ENCODE measurements at regions not wholly inside any gene's neighbourhood (a gene's known extent, or its start where the extent isn't known, plus 50 kb on each side); places are given as distances from the start of the nearest gene placed in this dataset.
A peak's percentile ranks its signal among the peaks of the same experiment; 100 is the strongest.
"Not testable (repeated sequence)": the region's sequence is repeated elsewhere in the genome, so short reads cannot be mapped to it uniquely, and the experiment has no call there.

- no peak for DNase-seq (ENCODE audit: low spot score)
Observed at GRCh38 chr9:78122631-78123030, 91.0 kb upstream of the GNAQ start.

- DNase-seq (ENCODE audit: low spot score) = peak; percentile 49
Observed at GRCh38 chr9:78121488-78121887, 89.9 kb upstream of the GNAQ start.

DNA sequence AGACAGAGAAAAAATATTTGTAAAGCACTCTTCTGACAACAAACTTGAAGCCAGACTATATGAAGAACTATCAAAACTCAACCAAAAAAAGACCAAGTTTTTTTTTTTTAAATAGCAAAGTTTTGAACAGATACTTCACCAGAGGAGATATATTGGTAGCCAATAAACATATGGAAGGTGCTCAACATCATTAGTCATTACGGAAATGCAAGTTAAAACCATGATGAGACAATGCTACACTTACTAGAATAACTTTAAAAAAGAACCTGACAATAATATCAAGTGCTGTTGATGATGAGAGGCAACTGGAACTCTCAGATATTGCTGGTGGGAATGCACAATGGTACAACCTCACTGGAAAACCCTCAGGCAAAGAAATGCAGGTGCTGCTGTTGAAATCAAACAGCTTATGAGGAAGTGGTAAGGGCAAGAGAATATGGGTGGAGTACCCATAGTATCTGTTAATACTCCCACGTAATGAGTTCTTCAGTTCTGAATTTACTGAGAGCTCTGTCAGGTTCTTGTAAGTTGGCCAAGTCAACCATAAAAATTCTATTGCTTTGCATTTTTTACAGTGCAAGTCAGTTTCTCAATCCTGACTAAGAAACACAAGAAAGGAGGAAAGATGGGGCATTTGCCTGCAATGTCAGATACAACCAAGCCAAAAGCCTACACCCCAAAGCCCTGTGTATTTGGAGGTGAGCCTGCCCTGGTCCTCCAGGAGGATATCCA, 87.3 kb upstream of the GNAQ start:
- no peak for DNase-seq (ENCODE audit: low spot score)

- DNase-seq (ENCODE audit: low spot score) = peak; percentile 64
Observed at GRCh38 chr9:78115073-78115472, 83.5 kb upstream of the GNAQ start.

DNA sequence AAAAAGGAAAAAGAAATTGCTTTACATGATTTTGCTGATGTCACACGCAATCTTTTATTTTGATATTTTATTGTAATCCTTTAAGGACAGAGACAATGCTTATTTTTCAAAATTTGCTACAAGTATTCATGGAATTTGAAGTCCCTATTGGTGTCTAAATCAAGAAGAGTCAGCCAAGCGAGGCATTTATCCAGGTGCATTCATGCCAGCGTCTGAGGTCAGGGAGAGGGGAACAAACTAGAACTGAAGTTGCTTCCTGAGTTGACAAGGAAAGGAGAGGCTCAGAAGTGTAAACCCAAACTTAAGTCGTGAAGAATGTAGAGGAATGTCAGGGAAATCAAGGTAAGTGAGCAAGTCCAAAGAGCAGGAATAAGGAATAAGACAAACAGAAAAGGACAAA, 83.0 kb upstream of the GNAQ start:
- DNase-seq (ENCODE audit: low spot score) = no peak

DNA sequence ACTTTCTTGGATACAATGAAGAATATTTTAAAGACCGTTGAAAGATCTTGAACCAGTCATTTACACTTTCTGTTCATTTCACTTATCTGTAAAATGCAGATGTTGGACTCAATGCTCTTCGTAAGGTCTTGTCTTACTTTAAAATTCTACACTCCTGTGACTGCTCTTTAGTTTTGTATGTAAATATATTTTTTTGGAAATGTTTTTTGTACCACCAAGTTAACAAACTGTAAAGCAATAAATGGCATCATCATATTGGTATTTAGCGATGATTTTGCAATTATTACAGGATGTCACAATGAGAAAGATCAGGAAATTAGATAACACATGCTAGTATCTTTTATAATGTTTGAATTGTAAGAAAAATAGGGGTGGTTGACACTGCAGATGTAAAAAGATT, 80.8 kb upstream of the GNAQ start:
- DNase-seq (ENCODE audit: low spot score) = no peak

GRCh38 chr9:78112004-78112403, 80.4 kb upstream of the GNAQ start:
- DNase-seq (ENCODE audit: low spot score) = no peak

DNA sequence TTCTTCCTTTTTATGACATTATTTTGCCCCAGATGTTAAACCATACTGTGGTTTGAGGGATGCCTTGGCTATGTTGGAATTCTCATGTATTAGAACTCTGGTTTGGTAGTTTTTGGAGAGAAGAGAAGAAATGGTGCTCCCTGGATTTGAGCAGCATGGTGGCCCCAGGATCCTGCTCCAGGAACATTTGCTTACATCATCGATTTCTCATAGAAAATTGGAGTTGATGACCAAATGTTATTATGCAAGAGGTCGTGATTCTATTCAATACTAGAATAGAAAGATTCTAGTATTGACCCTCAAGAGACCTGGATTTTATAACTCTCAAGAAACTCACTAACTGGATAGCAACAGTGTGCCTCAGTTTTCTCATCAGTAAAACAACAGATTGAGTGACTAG, 77.5 kb upstream of the GNAQ start:
- DNase-seq (ENCODE audit: low spot score) = no peak

DNA sequence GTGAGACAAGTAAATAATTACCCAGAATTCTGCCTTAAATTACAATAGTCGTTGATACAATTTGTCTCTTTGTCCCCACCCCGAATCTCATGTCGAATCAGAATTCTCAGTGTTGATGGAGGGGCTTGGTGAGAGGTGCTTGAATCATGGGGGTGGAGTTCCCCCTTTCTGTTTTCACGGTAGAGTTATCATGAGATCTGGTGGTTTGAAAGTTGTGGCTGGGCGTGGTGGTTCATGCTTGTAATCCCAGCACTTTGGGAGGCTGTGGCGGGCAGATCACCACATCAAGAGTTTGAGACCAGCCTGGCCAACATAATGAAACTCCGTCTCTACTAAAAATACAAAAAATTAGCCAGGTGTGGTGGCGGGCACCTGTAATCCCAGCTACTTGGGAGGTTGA, 75.0 kb upstream of the GNAQ start:
- not testable (repeated sequence) for DNase-seq (ENCODE audit: low spot score)

GRCh38 chr9:78103971-78104433, 72.4 kb upstream of the GNAQ start:
- DNase-seq (ENCODE audit: low spot score) = peak; percentile 33

GRCh38 chr9:78101247-78101646, 69.6 kb upstream of the GNAQ start:
- DNase-seq (ENCODE audit: low spot score) = no peak

DNA sequence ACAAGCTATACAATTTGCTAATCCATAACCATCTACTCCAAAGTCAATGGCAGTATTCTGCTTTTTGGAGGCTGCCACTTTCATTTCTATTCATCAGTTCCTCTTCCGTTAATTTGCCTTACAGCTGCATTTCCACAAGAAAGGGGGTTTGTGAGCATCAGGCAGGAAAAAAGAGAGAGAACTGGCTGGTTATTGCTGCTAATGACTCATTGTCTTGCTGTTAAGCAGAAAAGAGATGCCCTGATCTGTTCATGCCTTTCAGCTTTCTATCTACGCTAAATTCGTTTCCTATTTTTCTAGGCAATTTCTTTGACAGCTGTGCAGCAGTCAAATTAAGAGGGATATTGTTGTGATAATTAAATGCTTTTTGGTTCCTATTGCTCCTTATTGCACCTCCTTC, 65.9 kb upstream of the GNAQ start:
- peak; percentile 23 for DNase-seq (ENCODE audit: low spot score)

DNA sequence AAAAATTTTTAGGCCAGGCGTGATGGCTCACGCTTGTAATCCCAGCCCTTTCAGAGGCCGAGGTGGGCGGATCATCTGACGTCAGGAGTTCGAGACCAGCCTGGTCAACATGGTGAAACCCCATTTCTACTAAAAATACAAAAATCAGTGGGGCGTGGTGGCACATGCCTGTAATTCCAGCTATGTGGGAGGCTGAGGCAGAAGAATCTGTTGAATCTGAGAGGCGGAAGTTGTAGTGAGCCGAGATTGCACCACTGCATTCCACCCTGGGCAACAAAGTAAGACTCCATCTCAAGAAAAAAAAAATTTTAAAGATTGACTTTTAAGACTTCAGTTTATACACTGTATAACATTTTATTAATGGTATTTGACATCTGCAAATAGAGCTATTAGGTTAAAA, 60.1 kb upstream of the GNAQ start:
- no peak for DNase-seq (ENCODE audit: low spot score)

- DNase-seq (ENCODE audit: low spot score) = no peak
Observed at GRCh38 chr9:78089111-78089510, 57.5 kb upstream of the GNAQ start.

DNA sequence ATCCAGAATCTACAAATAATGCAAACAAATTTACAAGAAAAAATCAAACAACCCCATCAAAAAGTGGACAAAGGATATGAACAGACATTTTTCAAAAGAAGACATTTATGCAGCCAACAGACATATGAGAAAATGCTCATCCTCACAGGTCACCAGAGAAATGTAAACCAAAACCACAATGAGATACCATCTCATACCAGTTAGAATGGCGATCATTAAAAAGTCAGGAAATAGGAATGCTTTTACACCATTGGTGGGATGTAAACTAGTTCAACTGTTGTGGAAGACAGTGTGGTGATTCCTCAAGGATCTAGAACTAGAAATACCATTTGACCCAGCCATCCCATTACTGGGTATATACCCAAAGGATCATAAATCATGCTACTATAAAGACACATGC, 56.6 kb upstream of the GNAQ start:
- DNase-seq (ENCODE audit: low spot score) = not testable (repeated sequence)
